Common myeloid progenitor, CD34-positive (primary cell): ENCODE measurements at regions not wholly inside any gene's neighbourhood (a gene's known extent, or its start where the extent isn't known, plus 50 kb on each side); places are given as distances from the start of the nearest gene placed in this dataset.

Source experiments
- CTCF ChIA-PET: fragments of 350-600 bp; sonication (Branson Sonifier 250); formaldehyde crosslinking; loops from one replicate; lab custom pipeline; 2021; ENCODE audit warnings: antibody characterized with exemption; lab: Charles Lee
- POLR2A ChIA-PET: fragments of 350-600 bp; sonication (Branson Sonifier 250); formaldehyde crosslinking; loops from one replicate; lab custom pipeline; 2021; ENCODE audit warnings: antibody characterized with exemption; lab: Charles Lee
- DNase-seq, 3 donors: peaks; one replicate each; pipeline versions ENCODE4 v3.0.0 to v3.0.0-alpha.2; 2013
- H3K27ac ChIP-seq, 2 experiments: 1 replicate in 1 of 2; 2 replicates in 1 of 2; pipeline ENCODE4 v1.7.0; 2013; ENCODE audit warnings: inconsistent platforms in 2 of 2, low read length in 2 of 2, mild to moderate bottlenecking in 2 of 2, low read depth in 1 of 2, moderate library complexity in 1 of 2; ENCODE audit not compliant: severe bottlenecking in 2 of 2, insufficient read depth in 1 of 2, poor library complexity in 1 of 2
- H3K27me3 ChIP-seq, 5 experiments: replicated peaks in 2 of 5; 1 replicate in 3 of 5; 2 replicates in 2 of 5; pipeline versions ENCODE4 v1.6.1 to v1.7.0; 2013; ENCODE audit warnings: low read length in 4 of 5, mild to moderate bottlenecking in 2 of 5, moderate library complexity in 2 of 5, inconsistent platforms in 1 of 5; ENCODE audit not compliant: insufficient read depth in 5 of 5, control insufficient read depth in 4 of 5
- H3K36me3 ChIP-seq, 4 experiments: 1 replicate in 2 of 4; 2 replicates in 2 of 4; pipeline versions ENCODE4 v1.6.1 to v1.7.0; 2013; ENCODE audit warnings: low read length in 3 of 4, control low read depth in 1 of 4, mild to moderate bottlenecking in 1 of 4; ENCODE audit not compliant: control insufficient read depth in 4 of 4, insufficient read depth in 4 of 4
- H3K4me1 ChIP-seq, 4 experiments: 1 replicate in 3 of 4; 2 replicates in 1 of 4; pipeline versions ENCODE4 v1.6.1 to v1.7.1; 2013; ENCODE audit warnings: low read length in 3 of 4, mild to moderate bottlenecking in 3 of 4, control low read depth in 1 of 4, inconsistent platforms in 1 of 4, moderate library complexity in 1 of 4; ENCODE audit not compliant: control insufficient read depth in 4 of 4, insufficient read depth in 4 of 4; ENCODE audit errors: control extremely low read depth in 1 of 4
- H3K4me3 ChIP-seq, 7 experiments: 1 replicate in 4 of 7; 2 replicates in 3 of 7; pipeline versions ENCODE4 v1.5.1 to v1.7.0; 2013; ENCODE audit warnings: mild to moderate bottlenecking in 7 of 7, low read length in 6 of 7, moderate library complexity in 6 of 7, inconsistent platforms in 2 of 7, low read depth in 2 of 7, control low read depth in 1 of 7; ENCODE audit not compliant: insufficient read depth in 4 of 7, control insufficient read depth in 1 of 7; ENCODE audit errors: extremely low read depth in 1 of 7
- H3K9me3 ChIP-seq, 5 experiments: 1 replicate in 4 of 5; 2 replicates in 1 of 5; pipeline versions ENCODE4 v1.6.1 to v1.7.1; 2013; ENCODE audit warnings: low read length in 4 of 5, mild to moderate bottlenecking in 2 of 5, inconsistent platforms in 1 of 5, low read depth in 1 of 5, moderate library complexity in 1 of 5; ENCODE audit not compliant: control insufficient read depth in 4 of 5, insufficient read depth in 2 of 5; ENCODE audit errors: control extremely low read depth in 1 of 5
- WGBS: methylation state at CpG from one replicate; pipeline ENCODE4 v1.1.5; 2013; ENCODE audit not compliant: insufficient coverage; 5-methylcytosine and 5-hydroxymethylcytosine counted together

GRCh38 chr13:44694291-44694690 is 118.2 kb upstream of the TSC22D1 start:
- POLR2A ChIA-PET: interaction anchor here (0.6 kb wide), 1 partner anchor 62 kb away, joined by 3 read pairs; no protein-coding TSS in a partner anchor
- CTCF ChIA-PET: no interaction called here
- no peaks in the 10 kb centered on the region for H3K36me3 ChIP-seq

GRCh38 chr13:44693156-44693764 is 117.1 kb upstream of the TSC22D1 start:
- no peak for DNase-seq
- no peaks in the 10 kb centered on the region for H3K36me3 ChIP-seq
- H3K27ac ChIP-seq: no peak overlapping the region
- H3K4me3 ChIP-seq: no peak overlapping the region
- H3K9me3 ChIP-seq: no peaks in the 10 kb centered on the region
- 100% methylated on average over 5 of the region's 6 CpGs for WGBS
- ChIA-PET CTCF (interaction anchor here (0.6 kb wide), 1 partner anchor 91 kb away, joined by 3 read pairs; no protein-coding TSS in a partner anchor), POLR2A (no interaction called here)
- H3K4me1 ChIP-seq: no peaks in the 10 kb centered on the region
- no peaks in the 10 kb centered on the region for H3K27me3 ChIP-seq

More at GRCh38 chr13:44694291-44694690, 118.2 kb upstream of the TSC22D1 start:
- Histone ChIP-seq H3K4me1 (no peaks in the 10 kb centered on the region), H3K9me3 (no peaks in the 10 kb centered on the region), H3K27ac (no peak overlapping the region), H3K4me3 (no peak overlapping the region), H3K27me3 (no peaks in the 10 kb centered on the region)
- no peak for DNase-seq

GRCh38 chr13:44692173-44692713 is 116.1 kb upstream of the TSC22D1 start:
- no peaks in the 10 kb centered on the region for H3K4me1 ChIP-seq

GRCh38 chr13:44690376-44690775 is 114.2 kb upstream of the TSC22D1 start:
- H3K4me1 ChIP-seq: no peaks in the 10 kb centered on the region
- H3K27ac ChIP-seq: no peak overlapping the region
- WGBS: 100% methylated on average over 2 of the region's 5 CpGs
- H3K36me3 ChIP-seq: no peaks in the 10 kb centered on the region
- no peak for DNase-seq
- H3K27me3 ChIP-seq: no peaks in the 10 kb centered on the region
- ChIA-PET POLR2A (no interaction called here), CTCF (no interaction called here)
- peaks cover 0 to 4% (median 0%) of the 10 kb centered on the region in 5 experiments for H3K9me3 ChIP-seq
- H3K4me3 ChIP-seq: no peak overlapping the region

More at GRCh38 chr13:44692173-44692713, 116.1 kb upstream of the TSC22D1 start:
- POLR2A ChIA-PET: no interaction called here
- no peak overlapping the region for H3K4me3 ChIP-seq
- H3K27ac ChIP-seq: no peak overlapping the region
- H3K9me3 ChIP-seq: no peaks in the 10 kb centered on the region
- WGBS: 100% methylated on average over 2 of the region's 2 CpGs
- CTCF ChIA-PET: no interaction called here
- peak in 1 of 3 donors; percentile 8 for DNase-seq
- H3K36me3 ChIP-seq: no peaks in the 10 kb centered on the region
- no peaks in the 10 kb centered on the region for H3K27me3 ChIP-seq

- ChIA-PET POLR2A (no interaction called here), CTCF (no interaction called here)
- Histone ChIP-seq H3K27me3 (no peaks in the 10 kb centered on the region), H3K4me1 (no peaks in the 10 kb centered on the region), H3K36me3 (no peaks in the 10 kb centered on the region), H3K27ac (no peak overlapping the region), H3K9me3 (peaks cover 0 to 4% (median 0%) of the 10 kb centered on the region in 5 experiments), H3K4me3 (no peak overlapping the region)
- DNase-seq: no peak
These were observed 112.5 kb upstream of the TSC22D1 start for GRCh38 chr13:44688652-44689051.

- CTCF ChIA-PET: no interaction called here
- 100% methylated on average over 4 of the region's 4 CpGs for WGBS
These were observed 110.4 kb upstream of the TSC22D1 start for GRCh38 chr13:44686531-44686934.

GRCh38 chr13:44685641-44686040 is 109.5 kb upstream of the TSC22D1 start:
- Histone ChIP-seq H3K36me3 (no peaks in the 10 kb centered on the region), H3K27ac (no peak overlapping the region), H3K27me3 (no peaks in the 10 kb centered on the region), H3K4me3 (no peak overlapping the region), H3K9me3 (peaks cover 0 to 4% (median 0%) of the 10 kb centered on the region in 5 experiments), H3K4me1 (no peaks in the 10 kb centered on the region)
- WGBS: 71% methylated on average over 3 of the region's 3 CpGs
- POLR2A ChIA-PET: no interaction called here
- CTCF ChIA-PET: no interaction called here
- no peak for DNase-seq

More at GRCh38 chr13:44686531-44686934, 110.4 kb upstream of the TSC22D1 start:
- Histone ChIP-seq H3K9me3 (peaks cover 0 to 4% (median 0%) of the 10 kb centered on the region in 5 experiments), H3K4me3 (no peak overlapping the region), H3K36me3 (no peaks in the 10 kb centered on the region), H3K27ac (no peak overlapping the region), H3K4me1 (no peaks in the 10 kb centered on the region), H3K27me3 (no peaks in the 10 kb centered on the region)
- POLR2A ChIA-PET: no interaction called here
- DNase-seq: no peak
